MM.1S (cell line): ENCODE measurements at regions not wholly inside any gene's neighbourhood (a gene's known extent, or its start where the extent isn't known, plus 50 kb on each side); places are given as distances from the start of the nearest gene placed in this dataset.
"Not testable (repeated sequence)": the region's sequence is repeated elsewhere in the genome, so short reads cannot be mapped to it uniquely, and the experiment has no call there.

ENCODE experiments used
- DNase-seq: peaks from one replicate; pipeline ENCODE4 v3.0.0-alpha.2; 2015
- H2AFZ ChIP-seq: fragments of 300-600 bp; sonication (generic); 2 replicates; pipeline ENCODE4 v1.6.0; 2016; ENCODE audit warnings: antibody characterized with exemption, low read length
- H3F3A ChIP-seq: fragments of 300-600 bp; sonication (generic); 2 replicates; pipeline ENCODE4 v1.6.1; 2016; ENCODE audit warnings: mild to moderate bottlenecking, antibody characterized with exemption, low read length, moderate library complexity, mixed read lengths; ENCODE audit not compliant: insufficient read depth
- H3K27ac ChIP-seq: fragments of 300-600 bp; sonication (generic); 2 replicates; pipeline ENCODE4 v1.5.1; 2016; ENCODE audit warnings: mild to moderate bottlenecking, low read length
- H3K27me3 ChIP-seq: fragments of 300-600 bp; sonication (generic); replicated peaks from 2 replicates; pipeline ENCODE4 v1.6.0; 2016; ENCODE audit warnings: low read length; ENCODE audit not compliant: insufficient read depth
- H3K36me3 ChIP-seq: fragments of 300-600 bp; sonication (generic); replicated peaks from 2 replicates; pipeline ENCODE4 v1.6.1; 2016; ENCODE audit warnings: mild to moderate bottlenecking, low read length, mixed read lengths; ENCODE audit not compliant: insufficient read depth
- H3K4me1 ChIP-seq: fragments of 300-600 bp; sonication (generic); 2 replicates; pipeline ENCODE4 v1.6.1; 2016; ENCODE audit warnings: low read length, mixed read lengths
- H3K4me2 ChIP-seq: fragments of 300-600 bp; sonication (generic); 2 replicates; pipeline ENCODE4 v1.6.0; 2016; ENCODE audit warnings: low read depth, low read length
- H3K4me3 ChIP-seq: fragments of 300-600 bp; sonication (generic); 2 replicates; pipeline ENCODE4 v1.5.1; 2016; ENCODE audit warnings: low read length, mixed read lengths
- H3K79me2 ChIP-seq: fragments of 300-600 bp; sonication (generic); 2 replicates; pipeline ENCODE4 v1.6.1; 2016; ENCODE audit warnings: mixed run types, low read length, mixed read lengths
- H3K9ac ChIP-seq: fragments of 300-600 bp; sonication (generic); 2 replicates; pipeline ENCODE4 v1.6.1; 2016; ENCODE audit warnings: low read length, mixed read lengths
- H3K9me2 ChIP-seq: fragments of 300-600 bp; sonication (generic); replicated peaks from 2 replicates; pipeline ENCODE4 v1.6.1; 2016; ENCODE audit warnings: mild to moderate bottlenecking, low read length, mixed read lengths; ENCODE audit not compliant: insufficient read depth
- H3K9me3 ChIP-seq: fragments of 300-600 bp; sonication (generic); replicated peaks from 2 replicates; pipeline ENCODE4 v1.6.1; 2016; ENCODE audit warnings: mild to moderate bottlenecking, low read length, mixed read lengths; ENCODE audit not compliant: insufficient read depth
- H4K20me1 ChIP-seq: fragments of 300-600 bp; sonication (generic); 2 replicates; pipeline ENCODE4 v1.6.1; 2016; ENCODE audit warnings: mild to moderate bottlenecking, low read length, moderate library complexity, mixed read lengths; ENCODE audit not compliant: insufficient read depth
- EZH2 ChIP-seq: fragments of 300-600 bp; sonication (generic); optimal IDR thresholded peaks from 2 replicates; pipeline ENCODE3; 2017; ENCODE audit warnings: low read depth, mild to moderate bottlenecking, antibody characterized with exemption, low read length, mixed read lengths
- EZH2phosphoT487 ChIP-seq: fragments of 300-600 bp; sonication (generic); IDR thresholded peaks from 2 replicates; pipeline ENCODE4 v1.6.1; 2018; ENCODE audit warnings: antibody characterized with exemption, low read length
- TF ChIP-seq, protein P1 (sequence below): fragments of 300-600 bp; sonication (generic); IDR thresholded peaks from 2 replicates; pipeline ENCODE4 v1.5.1; 2016; ENCODE audit warnings: antibody characterized with exemption, low read length, mixed read lengths

GRCh38 chr20:1737134-1737533 lies 79.6 kb upstream of the SIRPG start:
- Histone ChIP-seq H3K27ac (no peak overlapping the region), H3K79me2 (no peaks in the 10 kb centered on the region), H3F3A (peaks cover 9% of the 10 kb centered on the region), H3K4me2 (no peak overlapping the region), H4K20me1 (0 out of 2 replicates have a peak, but pooled peaks cover 4% of the 10 kb centered on the region), H3K4me3 (no peak overlapping the region), H3K36me3 (no peaks in the 10 kb centered on the region), H3K9ac (no peak overlapping the region), H3K9me2 (no peaks in the 10 kb centered on the region), H3K9me3 (no peaks in the 10 kb centered on the region), H3K27me3 (no peaks in the 10 kb centered on the region), H2AFZ (no peak overlapping the region), H3K4me1 (peaks cover 26% of the 10 kb centered on the region)
- TF ChIP-seq EZH2, result no peak
- TF ChIP-seq EZH2phosphoT487, result no peak
- TF ChIP-seq, protein P1, sequence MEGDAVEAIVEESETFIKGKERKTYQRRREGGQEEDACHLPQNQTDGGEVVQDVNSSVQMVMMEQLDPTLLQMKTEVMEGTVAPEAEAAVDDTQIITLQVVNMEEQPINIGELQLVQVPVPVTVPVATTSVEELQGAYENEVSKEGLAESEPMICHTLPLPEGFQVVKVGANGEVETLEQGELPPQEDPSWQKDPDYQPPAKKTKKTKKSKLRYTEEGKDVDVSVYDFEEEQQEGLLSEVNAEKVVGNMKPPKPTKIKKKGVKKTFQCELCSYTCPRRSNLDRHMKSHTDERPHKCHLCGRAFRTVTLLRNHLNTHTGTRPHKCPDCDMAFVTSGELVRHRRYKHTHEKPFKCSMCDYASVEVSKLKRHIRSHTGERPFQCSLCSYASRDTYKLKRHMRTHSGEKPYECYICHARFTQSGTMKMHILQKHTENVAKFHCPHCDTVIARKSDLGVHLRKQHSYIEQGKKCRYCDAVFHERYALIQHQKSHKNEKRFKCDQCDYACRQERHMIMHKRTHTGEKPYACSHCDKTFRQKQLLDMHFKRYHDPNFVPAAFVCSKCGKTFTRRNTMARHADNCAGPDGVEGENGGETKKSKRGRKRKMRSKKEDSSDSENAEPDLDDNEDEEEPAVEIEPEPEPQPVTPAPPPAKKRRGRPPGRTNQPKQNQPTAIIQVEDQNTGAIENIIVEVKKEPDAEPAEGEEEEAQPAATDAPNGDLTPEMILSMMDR, result no peak
- DNase-seq, result no peak

DNA sequence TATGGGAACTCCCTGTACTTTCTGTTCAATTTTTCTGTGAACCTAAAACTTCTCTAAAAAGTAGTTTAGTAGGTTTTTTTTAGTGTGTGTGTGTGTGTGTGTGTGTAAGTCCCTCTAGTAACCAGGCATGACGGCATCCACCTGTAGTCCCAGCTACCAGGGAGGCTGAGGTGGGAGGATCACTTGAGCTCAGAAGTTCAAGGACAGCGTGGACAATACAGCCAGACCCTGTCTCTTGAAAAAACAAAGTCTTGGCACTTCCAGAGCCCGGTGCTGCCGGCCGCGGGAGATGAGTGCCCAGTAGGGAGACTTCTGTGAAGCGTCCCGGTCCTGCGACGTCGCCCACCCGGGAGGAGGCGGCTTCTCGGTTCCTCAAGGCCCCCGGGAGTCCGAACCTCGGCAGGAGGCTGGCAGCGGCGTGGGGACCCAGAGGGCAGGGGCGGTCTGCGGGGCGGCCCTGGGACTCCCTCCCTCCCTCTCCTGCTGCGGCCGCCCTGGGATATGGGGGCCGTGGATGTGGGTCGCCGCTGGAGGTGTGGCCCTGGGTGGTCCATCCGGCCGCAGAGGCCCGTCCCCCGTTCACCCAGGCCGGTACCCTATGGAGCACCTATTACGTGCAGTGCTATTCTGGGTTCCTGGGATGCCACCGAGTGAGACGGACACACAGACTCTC lies 78.0 kb upstream of the SIRPG start:
- no peaks in the 10 kb centered on the region for H3K79me2 ChIP-seq
- no peak overlapping the region for H3K9ac ChIP-seq
- H3K27ac ChIP-seq, result no peak overlapping the region
- H3K36me3 ChIP-seq, result no peaks in the 10 kb centered on the region
- no peak overlapping the region for H3K4me3 ChIP-seq
- H3K4me2 ChIP-seq, result no peak overlapping the region
- no peaks in the 10 kb centered on the region for H3K27me3 ChIP-seq
- H3K9me2 ChIP-seq, result no peaks in the 10 kb centered on the region
- no peaks in the 10 kb centered on the region for H4K20me1 ChIP-seq
- H3K4me1 ChIP-seq, result peaks cover 32% of the 10 kb centered on the region
- peaks cover 13% of the 10 kb centered on the region for H3F3A ChIP-seq
- H2AFZ ChIP-seq, result no peak overlapping the region
- TF ChIP-seq EZH2phosphoT487, result no peak
- TF ChIP-seq, protein P1, result no peak
- TF ChIP-seq EZH2, result no peak
- no peak for DNase-seq
- no peaks in the 10 kb centered on the region for H3K9me3 ChIP-seq

DNA sequence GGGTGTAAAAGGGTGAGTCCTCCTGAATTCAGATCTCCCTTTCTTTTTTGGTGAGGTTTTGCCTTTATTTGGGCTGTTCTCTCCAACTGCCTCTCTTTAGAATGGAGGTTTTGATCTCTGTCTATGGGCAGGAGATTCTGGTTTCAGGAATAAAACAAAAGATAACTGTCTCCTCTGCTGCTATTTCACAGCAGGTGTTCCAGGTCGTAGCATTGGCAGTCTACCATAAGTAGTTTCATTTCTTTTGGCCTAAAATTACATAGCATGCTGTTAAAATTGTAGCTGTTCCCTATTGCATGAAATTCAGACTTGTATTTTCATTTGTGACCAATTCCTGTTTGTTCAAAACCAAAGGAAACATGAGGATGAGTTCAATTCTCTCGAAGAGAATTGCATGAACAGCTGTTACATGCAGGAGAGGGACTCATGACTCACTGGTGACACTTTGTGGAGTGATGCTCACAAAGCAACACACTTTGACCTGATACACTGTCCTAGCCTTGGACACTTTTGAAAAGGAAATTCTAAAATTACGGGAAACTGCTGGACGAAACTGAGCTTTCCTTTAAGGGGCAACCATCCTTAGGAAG lies 76.8 kb upstream of the SIRPG start:
- Histone ChIP-seq H3K4me2 (peak overlapping the region; percentile 36), H4K20me1 (no peaks in the 10 kb centered on the region), H3K27me3 (no peaks in the 10 kb centered on the region), H3K9me2 (no peaks in the 10 kb centered on the region), H3K79me2 (no peaks in the 10 kb centered on the region), H3K27ac (peak overlapping the region; percentile 4; the same call in 1 of the 2 replicates), H3K9ac (no peak overlapping the region), H3K36me3 (no peaks in the 10 kb centered on the region), H3K4me1 (peaks cover 32% of the 10 kb centered on the region), H3K9me3 (no peaks in the 10 kb centered on the region), H3K4me3 (no peak overlapping the region; the same call in 1 of the 2 replicates), H2AFZ (peak overlapping the region; percentile 13; the same call in 1 of the 2 replicates), H3F3A (peaks cover 13% of the 10 kb centered on the region)
- no peak for TF ChIP-seq EZH2phosphoT487
- TF ChIP-seq, protein P1, result peak; percentile 69
- DNase-seq, result peak; percentile 67

- H3K79me2 ChIP-seq, H3K9me2 ChIP-seq, H4K20me1 ChIP-seq, H3K27ac ChIP-seq, H3K9me3 ChIP-seq, H3K36me3 ChIP-seq, H3K9ac ChIP-seq, H3K27me3 ChIP-seq: not testable (repeated sequence)
- peaks cover 13% of the 10 kb centered on the region for H3F3A ChIP-seq
- DNase-seq, result peak; percentile 75
- H3K4me2 ChIP-seq, result peak overlapping the region; percentile 63; the same call in 1 of the 2 replicates
- H2AFZ ChIP-seq, result 0 out of 2 replicates have a peak overlapping the region, but pooled peaks have one; percentile 23
- peaks cover 32% of the 10 kb centered on the region for H3K4me1 ChIP-seq
- peak overlapping the region; percentile 22; the same call in 1 of the 2 replicates for H3K4me3 ChIP-seq
Observed at GRCh38 chr20:1731828-1732375, 74.3 kb upstream of the SIRPG start.

DNA sequence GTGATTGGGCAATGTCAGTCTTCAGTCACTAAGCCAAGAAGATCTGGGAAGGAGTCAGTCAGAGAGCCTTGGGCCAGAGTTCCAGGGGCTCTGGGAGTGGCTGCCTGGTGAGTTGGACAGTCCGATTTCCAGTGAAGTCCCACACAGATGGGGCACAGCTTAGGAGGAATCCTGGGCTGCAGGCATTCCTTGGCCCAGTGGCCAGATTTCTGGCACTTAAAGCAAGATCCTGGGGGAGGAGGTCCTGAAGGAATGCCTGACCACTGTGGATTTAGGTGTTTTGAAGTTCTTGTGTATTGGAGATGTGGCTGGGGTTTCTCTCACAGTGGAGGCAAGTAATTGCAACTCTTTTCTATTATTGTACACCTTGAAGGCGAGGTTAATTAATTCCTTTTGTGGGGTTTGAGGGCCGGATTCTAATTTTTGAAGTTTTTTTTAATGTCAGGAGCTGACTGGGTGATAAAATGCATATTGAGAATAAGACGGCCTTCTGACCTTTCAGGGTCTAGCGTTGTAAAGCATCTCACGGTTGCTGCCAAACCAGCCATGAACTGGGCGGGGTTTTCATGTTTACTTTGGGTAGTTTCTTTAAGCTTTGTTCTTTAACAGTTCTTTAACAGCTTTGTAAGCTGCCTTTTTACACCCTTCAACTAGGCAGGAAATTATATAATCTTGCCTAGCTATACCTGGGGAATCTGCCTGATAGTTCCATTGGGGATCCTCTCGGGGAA lies 73.6 kb upstream of the SIRPG start:
- not testable (repeated sequence) for H3K9me2 ChIP-seq, H4K20me1 ChIP-seq, DNase-seq, H3K9me3 ChIP-seq, H3K27me3 ChIP-seq, H3K27ac ChIP-seq, H3K36me3 ChIP-seq, H3K9ac ChIP-seq, H2AFZ ChIP-seq, H3K79me2 ChIP-seq, H3K4me3 ChIP-seq
- Histone ChIP-seq H3K4me2 (peak overlapping the region; percentile 63; the same call in 1 of the 2 replicates), H3K4me1 (peaks cover 32% of the 10 kb centered on the region), H3F3A (peaks cover 13% of the 10 kb centered on the region)
